ENCODE measurements at regions not wholly inside any gene's neighbourhood (a gene's known extent, or its start where the extent isn't known, plus 50 kb on each side); places are given as distances from the start of the nearest gene placed in this dataset.
"Not testable (repeated sequence)": the region's sequence is repeated elsewhere in the genome, so short reads cannot be mapped to it uniquely, and the experiment has no call there.

DNA sequence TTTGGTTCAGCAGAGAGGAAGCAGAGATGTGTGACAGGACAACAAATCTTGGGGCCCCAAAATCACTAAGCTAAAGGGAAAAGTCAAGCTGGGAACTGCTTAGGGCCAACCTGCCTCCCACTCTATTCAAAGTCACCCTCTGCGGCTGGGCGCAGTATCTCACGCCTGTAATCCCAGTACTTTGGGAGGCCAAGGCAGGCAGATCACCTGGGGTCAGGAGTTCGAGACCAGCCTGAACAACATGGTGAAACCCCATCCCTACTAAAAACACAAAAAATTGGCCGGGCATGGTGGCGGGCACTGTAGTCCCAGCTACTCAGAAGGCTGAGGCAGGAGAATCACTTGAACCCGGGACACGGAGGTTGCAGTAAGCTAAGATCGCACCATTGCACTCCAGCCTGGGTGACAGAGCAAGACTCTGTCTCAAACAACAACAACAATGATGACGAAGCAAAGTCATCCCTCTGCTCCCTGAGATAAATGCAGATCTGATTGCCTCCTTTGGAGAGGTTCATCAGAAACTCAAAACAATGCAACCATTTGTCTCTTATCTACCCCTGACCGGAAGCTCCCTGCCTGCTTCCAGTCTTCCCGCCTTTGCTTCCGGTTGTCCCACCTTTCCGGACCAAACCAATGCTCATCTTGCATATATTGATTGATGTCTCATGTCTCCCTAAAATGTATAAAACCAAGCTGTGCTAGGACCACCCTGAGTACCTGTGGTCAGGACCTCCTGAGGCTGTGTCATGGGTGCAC, 136.4 kb upstream of the AFDN start:
- DNase-seq (ENCODE audit: low read depth), result not testable (repeated sequence)

DNA sequence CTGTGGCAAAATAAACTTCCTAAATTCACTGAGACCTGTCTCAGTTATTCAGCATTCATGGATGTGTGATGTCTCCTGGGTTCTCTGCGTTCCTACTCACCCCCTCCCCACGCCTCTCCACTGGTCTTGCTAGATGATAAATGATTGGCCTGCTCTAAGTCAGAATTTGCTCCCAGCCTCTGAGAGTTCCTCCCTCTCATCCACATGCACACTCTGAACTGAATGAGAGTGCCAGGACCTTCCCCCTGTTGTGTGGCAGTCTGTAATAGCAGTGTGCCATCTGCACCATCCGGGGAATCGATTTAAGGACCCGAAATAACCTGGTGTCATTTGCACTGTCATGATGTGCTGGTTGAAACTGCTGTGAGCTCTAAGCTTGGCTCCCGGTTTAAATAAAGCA, 135.8 kb upstream of the AFDN start:
- DNase-seq (ENCODE audit: low read depth), result no peak

DNA sequence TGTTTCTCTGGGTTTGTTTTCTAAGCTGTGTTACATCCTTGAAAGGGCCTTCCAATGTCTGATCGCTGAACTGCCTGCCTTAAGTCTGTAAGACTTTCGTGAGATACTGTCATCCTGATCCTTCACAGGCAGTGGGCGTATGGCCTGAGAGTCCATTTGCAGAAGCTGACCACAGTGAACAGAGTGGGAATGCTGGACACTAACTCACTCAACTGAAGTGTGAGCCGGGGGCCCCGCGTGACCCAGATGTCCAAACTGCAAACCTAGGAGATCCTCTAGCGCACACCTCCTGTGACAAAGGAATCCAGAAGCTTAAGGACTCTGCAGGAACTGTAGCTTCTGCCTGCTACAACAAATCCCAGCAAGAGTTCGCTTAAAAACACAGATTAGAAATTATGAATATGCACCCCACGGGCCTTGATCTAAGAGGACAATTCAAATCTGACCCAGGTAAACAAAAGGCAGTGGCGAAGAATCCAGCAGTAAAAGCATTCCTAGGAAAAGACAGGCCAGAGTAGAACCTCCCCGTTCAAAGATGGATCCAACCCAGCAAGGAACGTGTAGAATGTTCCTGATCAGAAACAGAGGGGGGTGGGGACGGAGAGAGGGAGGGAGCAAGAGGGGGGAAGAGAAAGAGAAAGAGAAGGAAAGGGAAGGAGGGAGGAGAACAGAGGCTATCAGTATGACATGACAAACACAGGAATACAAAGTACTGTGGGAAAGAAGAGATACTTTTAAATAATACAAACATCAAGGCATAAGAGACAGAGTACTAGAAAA, 135.0 kb upstream of the AFDN start:
- DNase-seq (ENCODE audit: low read depth), result no peak

DNA sequence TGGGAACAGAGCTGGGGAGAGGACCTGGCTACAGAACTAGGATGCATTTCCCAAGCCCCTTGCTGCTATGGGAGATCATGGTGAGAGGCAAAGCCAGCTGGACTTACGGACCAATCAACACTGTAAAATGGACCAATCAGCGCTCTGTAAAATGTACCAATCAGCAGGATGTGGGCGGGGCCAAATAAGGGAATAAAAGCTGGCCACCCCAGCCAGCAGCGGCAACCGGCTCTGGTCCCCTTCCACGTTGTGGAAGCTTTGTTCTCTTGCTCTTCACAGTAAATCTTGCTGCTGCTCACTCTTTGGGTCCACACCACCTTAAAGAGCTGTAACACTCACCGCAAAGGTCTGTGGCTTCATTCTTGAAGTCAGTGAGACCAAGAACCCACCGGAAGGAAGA, 133.2 kb upstream of the AFDN start:
- not testable (repeated sequence) for DNase-seq (ENCODE audit: low read depth)

DNA sequence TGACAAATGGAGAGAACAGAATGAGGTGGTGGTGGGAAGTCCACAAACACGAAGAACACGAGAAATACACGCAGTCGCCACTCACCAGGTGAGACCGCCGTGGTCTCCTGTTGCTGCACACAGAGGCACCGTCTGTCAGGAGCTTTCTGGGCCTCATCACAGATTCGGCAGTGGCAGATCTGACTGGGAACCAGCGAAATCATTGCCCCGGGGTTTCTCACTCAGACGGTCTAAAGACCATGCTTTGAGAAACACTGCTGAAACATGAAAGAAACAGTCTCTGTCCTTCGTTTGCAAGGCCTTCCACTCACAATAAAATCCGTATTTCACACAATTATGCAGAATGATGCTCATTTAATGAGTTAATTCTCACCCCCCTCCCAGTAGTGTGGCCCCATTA, 130.9 kb upstream of the AFDN start:
- no peak for DNase-seq (ENCODE audit: low read depth)

DNA sequence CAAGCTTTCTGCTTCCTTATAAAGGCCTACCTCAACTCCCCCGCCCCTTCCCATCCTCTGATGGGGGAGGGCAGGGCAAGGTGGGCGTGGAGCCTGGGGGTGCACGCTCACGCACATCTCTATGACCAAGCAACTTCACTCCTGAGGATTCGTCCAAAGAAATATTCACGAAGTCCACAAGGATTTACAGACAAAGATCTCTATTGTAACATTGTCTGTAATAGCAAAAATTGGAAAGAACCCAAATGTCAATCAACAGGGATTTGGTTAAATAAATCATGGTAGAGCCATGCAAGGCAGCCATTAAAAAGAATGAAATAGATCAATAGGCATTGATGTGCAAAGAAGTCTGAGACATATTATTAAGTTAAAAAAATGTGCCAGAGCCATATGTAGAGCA, 130.4 kb upstream of the AFDN start:
- DNase-seq (ENCODE audit: low read depth), result no peak

DNA sequence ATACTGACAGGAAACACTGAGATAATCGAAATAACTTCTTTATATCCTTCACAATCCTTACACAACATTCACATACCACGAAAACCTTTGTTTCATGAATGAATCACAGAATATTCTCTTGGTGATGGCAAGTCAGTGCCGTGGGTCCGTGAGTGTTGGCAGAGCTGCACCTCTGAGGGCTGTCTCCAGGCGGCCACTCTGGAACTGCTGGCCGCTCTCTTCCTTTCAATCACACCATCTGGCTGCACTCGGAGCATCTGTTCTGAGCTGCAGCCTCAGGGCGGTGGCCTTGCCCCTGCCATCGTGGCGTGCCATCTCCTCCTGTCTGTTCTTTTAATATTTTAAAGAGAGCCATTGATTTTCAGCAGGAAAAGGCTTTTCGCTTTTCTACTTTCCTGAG, 129.4 kb upstream of the AFDN start:
- peak; percentile 17 for DNase-seq (ENCODE audit: low read depth)

DNA sequence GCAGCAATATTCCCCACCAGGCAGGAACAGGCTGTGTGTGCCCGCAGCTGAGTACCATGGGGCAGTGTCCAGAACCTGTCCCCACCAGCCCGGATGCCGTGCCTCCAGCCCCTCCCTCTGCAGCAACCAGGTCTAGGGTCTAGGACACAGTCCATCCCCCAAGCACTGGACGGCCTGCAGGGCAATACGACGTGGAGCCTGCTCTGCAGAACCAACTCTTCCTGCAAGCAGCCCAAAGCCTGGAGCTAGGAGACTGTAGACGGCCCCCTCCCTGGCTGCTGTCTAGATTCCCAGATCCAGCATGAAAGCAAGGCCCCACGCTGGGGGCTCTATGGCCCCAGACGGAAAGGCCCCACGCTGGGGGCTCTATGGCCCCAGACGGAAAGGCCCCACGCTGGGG, 128.2 kb upstream of the AFDN start:
- DNase-seq (ENCODE audit: low read depth), result no peak

DNA sequence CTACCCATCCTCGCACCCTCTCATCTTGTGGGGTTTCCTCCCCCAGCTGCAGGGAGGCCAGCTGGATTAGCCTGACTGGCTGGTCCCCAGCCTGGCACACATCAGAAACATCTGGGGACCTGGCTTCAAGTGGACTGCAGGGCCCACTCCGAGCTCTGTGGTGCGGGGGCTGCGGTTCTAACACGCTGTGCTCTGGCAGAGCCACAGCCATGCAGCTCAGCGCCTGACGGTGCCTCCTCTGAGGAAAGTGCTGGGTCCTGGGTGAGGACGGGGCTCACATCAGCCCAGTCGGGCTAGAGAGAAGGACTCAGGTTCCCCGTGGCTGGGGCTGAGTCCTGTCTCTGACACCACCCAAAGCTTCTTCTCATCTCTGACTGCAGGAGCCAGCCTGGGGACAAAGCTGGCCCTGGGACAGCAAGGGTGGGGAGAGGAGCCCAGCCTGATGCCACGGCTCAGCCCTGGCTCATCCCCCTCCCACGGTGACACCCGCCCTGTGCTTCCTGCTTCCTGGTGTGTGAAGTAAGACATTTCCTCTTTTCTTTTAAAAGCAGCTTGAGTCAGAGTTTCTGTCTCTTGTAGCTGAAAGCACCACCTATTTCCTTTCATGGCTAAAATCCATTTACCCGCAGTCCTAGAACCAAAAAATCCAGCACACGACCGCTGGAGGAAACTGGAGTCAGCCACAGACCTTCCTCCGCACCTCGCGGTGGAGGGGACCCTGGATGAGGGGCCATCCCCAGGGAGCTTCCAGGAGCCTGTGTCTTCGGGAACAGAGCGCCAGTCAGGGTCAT, 127.4 kb upstream of the AFDN start:
- no peak for DNase-seq (ENCODE audit: low read depth)

DNA sequence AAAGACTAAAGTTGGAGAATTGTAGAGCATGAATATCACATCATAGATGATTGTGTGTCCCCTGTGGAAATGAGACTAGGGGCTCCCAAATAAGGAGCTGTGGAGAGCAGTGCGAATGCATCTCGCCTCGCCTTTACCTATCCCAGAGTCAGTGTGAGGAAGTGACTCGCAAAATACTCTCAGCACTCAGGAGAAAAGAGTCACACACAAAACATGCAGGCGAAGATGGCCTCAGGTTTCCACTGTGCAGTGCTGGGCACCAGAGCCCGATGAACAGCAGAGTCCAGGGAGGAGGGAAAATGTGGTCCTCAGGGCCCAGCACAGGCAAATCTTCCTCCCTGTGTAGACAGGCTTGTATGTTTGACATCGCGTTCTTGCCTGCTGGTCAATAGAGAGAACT, 126.5 kb upstream of the AFDN start:
- no peak for DNase-seq (ENCODE audit: low read depth)

DNA sequence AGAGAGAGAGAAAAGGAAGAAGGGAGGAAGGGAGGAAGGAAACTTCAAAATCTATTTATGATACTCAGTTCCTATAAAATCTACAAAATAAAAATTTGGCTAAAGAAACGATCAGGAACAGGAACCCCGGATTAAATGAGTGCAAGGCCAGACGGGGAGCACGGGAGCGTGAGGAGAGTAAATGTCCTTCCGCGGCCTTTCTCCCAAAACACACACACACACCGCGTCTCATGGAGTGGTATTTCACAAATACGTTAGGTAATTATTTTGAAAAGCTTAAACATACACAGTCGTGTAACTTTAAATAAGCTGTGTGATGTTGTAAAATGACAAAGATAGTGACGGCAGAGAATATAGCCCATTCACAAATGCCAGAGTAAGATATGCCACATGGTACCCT, 125.7 kb upstream of the AFDN start:
- no peak for DNase-seq (ENCODE audit: low read depth)

DNA sequence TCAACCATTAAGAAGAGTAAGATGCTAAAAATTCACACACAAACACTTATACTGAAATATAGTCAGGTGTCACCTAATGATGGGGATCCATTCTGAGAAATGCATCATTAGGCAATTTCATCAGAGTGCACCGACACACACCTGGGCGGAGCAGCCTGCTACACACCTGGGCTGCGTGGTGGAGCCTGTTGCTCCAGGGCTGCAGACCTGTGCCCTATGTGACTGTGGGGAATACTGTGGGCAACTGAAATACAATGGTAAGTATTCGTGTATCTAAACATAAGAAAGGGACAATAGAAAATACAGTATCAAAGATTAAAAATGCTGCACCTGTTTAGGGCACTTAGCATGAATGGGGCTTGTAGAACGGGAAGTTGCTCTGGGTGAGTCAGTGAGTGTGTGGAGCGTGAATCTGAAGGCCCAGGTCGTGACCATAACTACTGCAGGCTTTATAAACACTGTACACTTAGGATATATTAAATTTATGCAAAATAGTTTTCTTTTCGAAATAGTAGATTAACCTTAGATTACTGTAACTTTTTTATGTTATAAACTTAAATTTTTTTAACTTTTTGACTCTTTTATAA, 124.4 kb upstream of the AFDN start:
- no peak for DNase-seq (ENCODE audit: low read depth)

DNA sequence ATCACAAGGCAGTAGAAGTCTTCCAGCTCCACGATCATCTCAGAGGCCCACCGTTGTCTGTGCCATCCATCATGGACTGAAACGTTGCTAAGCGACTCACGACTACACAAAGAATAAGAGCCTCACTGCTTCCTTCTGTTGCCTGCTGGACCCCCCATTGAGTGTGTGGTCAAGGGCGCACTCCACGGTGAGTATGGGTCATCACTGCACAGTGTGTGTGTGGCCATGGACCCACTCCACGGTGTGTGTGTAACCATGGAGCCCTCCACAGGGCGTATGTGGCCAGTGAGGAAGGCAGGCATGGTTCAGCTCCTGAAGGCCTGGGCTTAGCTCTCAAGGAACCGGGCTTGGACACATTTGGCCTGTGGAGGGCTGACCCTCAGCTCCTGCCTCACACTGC, 123.4 kb upstream of the AFDN start:
- DNase-seq (ENCODE audit: low read depth), result no peak

DNA sequence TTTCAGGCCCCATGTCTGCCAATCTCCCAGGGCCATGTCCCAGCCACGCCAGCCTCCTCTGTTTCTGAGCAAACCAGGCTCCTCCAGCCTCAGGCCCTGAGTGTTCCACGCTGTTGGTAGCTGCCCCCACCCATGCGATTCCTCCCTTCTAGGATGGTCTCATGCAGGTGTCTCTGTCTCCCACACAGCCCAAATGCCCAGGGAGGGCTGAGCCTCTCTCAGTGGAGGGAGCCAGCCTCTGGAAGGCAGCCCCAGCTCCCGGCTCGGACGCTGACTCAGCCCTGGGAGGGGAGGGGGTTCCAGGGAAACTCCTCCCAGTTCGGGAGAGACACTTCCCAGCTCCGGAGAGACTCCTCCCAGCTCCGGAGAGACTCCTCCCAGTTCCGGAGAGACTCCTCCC, 122.9 kb upstream of the AFDN start:
- no peak for DNase-seq (ENCODE audit: low read depth)

DNA sequence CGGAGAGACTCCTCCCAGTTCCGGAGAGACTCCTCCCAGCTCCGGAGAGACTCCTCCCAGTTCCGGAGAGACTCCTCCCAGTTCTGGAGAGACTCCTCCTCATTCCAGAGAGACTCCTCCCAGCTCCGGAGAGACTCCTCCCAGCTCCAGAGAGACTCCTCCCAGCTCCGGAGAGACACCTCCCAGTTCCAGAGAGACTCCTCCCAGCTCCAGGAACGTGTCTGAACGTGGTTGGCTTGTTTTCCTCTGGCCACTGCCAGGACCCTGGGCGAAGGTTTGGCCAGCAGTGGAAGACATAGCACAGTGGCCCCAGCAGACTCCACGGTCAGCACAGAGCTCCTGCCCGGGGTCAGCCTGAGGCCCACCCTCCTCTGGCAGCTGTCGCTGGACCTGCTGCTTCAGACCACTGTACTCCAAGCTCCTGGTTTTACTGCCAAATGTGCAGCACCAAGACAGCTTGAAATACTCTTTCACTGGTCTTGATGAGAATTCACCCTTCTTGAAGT, 122.3 kb upstream of the AFDN start:
- no peak for DNase-seq (ENCODE audit: low read depth)

DNA sequence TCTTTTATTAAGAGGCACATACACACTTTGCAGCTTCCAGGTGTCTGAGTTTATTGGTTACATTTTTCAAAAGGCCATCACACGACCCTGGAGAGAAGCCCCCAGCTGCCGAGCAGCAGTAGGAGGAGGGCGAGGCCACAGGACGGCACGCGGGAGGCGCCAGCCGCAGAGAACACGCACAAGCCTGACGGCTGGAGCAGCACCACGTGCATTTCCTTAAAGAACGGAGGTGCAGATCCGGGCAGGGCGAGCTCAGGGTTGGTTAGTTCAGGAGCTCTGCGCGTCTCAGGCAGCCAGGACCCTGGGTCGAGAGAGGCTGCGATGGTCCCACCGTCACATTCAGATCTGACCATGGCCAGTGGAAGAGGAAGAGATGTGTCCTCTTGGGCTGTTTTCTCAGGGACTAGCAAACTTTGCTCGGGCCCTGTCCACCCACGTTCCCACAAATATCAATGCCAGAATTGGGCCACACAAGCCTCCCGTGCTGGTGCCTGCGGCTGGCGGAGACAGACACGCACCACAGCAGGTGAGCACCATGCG, 121.4 kb upstream of the AFDN start:
- DNase-seq (ENCODE audit: low read depth), result no peak

DNA sequence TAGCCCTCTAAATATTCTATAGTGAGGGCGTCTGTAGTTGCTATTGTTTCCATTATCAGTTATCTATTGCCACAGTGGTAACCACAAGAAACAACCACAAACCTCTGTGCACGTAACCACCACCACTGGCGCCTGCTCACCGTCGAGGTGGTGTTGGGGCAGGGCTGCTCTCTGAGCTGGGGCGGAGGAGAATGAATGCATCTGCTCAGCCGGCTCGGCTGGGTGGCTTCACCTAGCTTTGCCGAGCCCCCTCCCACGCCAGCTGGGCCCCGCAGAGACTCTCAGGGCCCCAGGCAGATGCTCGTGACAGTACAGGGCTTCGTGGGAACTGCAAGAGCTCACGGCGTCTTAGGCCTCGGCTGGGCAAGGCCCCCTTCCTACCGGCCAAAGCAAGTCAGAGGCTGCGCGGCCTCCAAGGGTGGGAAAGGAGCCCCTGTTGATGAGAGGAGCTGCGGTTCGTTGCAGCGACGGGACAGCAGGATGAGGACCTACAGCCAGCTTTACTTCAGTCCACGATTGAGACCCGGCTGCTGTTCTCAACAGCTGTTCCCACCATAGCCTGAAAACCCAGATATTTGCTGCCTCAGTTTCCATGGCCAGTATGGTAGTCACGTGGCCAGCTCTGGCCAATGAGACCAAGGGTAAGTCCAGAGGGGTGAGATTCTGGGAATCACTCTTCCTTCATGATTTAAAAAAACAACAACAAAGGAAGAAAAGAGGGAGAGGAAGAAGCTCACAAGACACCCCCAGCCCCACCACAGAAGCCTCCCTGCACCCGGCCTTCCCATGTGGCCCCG, 120.2 kb upstream of the AFDN start:
- no peak for DNase-seq (ENCODE audit: low read depth)

DNA sequence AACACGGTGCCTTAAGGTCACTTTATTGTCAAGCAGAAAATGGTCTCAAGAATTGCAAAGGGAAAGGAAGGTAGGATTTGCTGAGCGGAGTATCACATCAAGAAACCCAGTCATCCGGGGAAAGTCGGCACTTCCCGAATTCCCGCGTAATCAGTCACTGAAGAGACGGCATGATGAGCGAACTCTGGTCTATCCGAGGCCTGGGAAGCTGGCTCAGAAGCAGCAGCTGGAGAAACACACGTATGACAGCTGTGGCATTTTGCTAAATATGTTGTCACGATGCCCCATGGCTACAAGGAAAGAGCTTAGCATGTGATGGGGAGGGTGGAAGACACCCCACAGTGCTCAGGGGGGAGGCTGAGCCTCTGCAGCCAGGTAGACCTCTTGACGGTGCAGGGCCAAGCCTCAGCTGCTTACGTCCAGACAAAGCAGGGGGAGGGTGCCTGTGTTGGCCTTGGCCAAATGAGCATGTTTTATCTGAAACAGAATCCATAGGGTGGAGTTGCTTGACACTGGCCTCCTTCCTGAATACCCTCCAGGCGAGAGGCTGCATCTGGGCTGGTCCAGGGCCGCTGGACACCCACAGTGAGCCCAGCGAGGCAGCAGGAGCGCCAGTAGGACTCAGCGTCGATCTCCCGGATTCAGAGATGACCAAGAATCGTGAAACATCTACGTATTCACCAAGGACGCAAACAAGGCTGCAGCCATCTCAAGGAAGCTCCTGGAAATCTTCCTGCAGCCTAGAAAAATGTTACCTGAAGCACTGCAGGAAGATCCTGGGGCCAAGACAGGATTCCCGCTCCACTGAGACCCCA, 118.8 kb upstream of the AFDN start:
- no peak for DNase-seq (ENCODE audit: low read depth)

DNA sequence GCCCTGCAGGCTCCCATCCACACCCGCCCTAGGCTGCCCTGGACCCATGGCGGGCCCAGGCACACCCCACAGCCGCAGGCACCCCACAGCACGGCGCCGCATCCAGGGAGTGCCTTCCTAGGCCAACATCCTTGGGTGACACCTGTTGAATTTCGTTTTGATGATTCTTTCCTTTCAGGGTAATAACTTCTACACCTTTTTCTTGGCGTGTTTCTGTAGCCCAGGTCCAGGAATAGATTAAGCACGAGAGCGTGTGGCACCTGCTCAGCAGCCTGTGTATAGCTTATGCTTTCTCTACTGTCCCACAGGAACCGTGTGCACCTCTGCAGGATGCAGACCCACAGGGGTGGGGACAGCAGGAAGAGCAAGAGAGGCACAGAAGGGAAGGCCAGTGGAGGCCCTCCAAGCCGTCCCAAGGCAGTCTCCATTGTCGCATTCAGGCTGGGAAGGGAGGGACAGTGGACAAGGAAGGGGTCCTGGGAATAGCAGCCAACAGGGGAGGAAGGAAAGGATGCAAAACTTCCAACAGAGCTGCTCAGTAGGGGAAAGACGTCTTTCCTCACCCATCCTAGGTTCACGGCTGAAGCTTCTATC, 118.1 kb upstream of the AFDN start:
- no peak for DNase-seq (ENCODE audit: low read depth)

DNA sequence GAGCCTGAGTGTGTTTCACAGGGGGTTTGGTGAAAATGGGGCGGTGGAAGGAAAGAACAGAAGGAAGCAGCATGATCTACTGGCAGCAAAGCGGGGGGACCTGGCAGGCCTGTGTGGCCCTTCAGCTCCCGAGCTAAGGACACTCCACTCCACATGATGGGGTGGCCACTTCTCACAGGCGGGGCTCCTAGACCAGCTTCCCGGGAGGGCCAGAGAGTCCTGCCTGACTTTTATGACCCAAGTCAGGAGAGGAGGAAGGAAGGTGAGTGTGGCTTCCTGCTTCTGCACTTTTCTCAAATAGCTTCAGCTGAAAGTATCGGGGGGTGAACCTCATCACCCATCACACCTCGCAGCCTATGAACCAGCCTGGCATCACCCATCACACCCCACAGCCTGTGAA, 117.5 kb upstream of the AFDN start:
- DNase-seq (ENCODE audit: low read depth), result no peak

Measured in RPMI7951 (cell line).